ENCODE measurements at regions not wholly inside any gene's neighbourhood (a gene's known extent, or its start where the extent isn't known, plus 50 kb on each side); places are given as distances from the start of the nearest gene placed in this dataset.

DNA sequence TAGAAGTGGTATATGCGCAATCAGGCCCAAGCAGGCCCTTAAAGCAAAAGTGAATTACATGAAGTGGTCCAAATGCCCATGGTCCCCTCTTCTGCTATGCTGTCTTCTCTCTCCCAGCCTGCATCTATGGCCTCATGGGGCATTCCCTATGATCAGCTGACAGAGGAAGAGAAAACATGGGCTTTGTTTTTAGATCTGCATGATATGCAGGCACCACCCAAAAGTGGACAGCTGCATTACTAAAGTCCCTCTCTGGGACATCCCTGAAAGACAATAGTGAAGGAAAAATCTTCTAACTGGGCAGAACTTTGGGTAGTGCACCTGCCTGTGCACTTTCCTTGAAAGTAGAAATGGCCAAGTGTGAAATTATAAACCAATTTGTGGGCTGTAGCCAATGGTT, 145.2 kb upstream of the ARID2 start (continued):
- TF ChIP-seq, protein P1, sequence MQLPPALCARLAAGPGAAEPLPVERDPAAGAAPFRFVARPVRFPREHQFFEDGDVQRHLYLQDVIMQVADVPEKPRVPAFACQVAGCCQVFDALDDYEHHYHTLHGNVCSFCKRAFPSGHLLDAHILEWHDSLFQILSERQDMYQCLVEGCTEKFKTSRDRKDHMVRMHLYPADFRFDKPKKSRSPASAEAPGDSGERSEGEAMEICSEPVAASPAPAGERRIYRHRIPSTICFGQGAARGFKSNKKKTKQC (CRISPR knock-in tag; IDR thresholded peaks at IDR 0.05), result no peak
- TF ChIP-seq ZNF75A (CRISPR knock-in tag; IDR thresholded peaks at IDR 0.05), result no peak
- TF ChIP-seq ZNF133 (CRISPR knock-in tag; IDR thresholded peaks at IDR 0.05), result no peak
- no peak for TF ChIP-seq PYGO2 (tag; IDR thresholded peaks at IDR 0.05)
- TF ChIP-seq, protein P2, sequence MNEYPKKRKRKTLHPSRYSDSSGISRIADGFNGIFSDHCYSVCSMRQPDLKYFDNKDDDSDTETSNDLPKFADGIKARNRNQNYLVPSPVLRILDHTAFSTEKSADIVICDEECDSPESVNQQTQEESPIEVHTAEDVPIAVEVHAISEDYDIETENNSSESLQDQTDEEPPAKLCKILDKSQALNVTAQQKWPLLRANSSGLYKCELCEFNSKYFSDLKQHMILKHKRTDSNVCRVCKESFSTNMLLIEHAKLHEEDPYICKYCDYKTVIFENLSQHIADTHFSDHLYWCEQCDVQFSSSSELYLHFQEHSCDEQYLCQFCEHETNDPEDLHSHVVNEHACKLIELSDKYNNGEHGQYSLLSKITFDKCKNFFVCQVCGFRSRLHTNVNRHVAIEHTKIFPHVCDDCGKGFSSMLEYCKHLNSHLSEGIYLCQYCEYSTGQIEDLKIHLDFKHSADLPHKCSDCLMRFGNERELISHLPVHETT (CRISPR knock-in tag; conservative IDR thresholded peaks at IDR 0.05 in 1 of 2, IDR thresholded peaks at IDR 0.05 in 1 of 2), result no peak

DNA sequence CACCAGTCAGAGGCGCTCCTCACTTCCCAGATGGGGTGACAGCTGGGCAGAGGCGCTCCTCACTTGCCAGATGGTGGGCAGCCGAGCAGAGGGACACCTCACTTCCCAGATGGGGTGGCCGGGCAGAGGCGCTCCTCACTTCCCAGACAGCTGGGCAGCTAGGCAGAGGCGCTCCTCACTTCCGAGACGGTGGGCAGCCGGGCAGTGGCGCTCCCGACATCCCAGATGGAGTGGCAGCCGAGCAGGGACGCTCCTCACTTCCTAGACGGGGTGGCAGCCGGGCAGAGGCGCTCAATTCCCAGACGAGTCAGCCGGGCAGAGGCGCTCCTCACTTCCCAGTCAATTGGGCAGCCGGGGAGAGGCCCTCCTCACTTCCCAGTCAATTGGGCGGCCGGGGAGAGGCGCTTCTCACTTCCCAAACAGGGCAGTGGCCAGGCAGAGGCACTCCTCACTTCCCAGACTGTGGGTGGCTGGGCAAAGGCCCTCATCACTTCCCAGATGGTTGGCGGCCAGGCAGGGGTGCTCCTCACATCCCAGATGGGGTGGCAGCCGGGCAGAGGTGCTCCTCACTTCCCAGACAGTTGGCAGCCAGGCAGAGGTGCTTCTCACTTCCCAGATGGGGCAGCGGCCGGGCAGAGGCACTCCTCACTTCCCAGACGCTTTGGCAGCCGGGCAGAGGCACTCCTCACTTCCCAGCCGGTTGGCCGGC, 143.8 kb upstream of the ARID2 start:
- ChIA-PET CTCF (ENCODE audit: low intra/inter-chr PET ratio) (no interaction called here), POLR2A (interaction anchor here (0.7 kb wide), 1 partner anchor 218 kb away, joined by 3 read pairs; no protein-coding TSS in a partner anchor)
- Histone ChIP-seq H3K4me3 (no peak overlapping the region), H3K36me3 (ENCODE audit: control insufficient read depth, insufficient read depth, low read length) (no peaks in the 10 kb centered on the region), H3K27ac (ENCODE audit: extremely low read depth, low read depth, low read length) (no peak overlapping the region), H3K9me1 (ENCODE audit: control insufficient read depth, insufficient read depth, low read length) (no peaks in the 10 kb centered on the region), H3K27me3 (ENCODE audit: control insufficient read depth in 2 of 2, insufficient read depth in 2 of 2, low read length in 2 of 2) (peaks cover 4 to 18% of the 10 kb centered on the region in 2 experiments; a peak in 3 of 5 replicates), H3K9me3 (replicated peaks; ENCODE audit: control insufficient read depth, insufficient read depth, low read depth, low read length) (no peaks in the 10 kb centered on the region), H2AFZ (ENCODE audit: low read depth, low read length) (no peak overlapping the region), H3K4me1 (replicated peaks in 1 of 2; ENCODE audit: control insufficient read depth in 2 of 2, insufficient read depth in 2 of 2, low read length in 2 of 2) (no peaks in the 10 kb centered on the region), H3K4me2 (ENCODE audit: insufficient read depth, low read length) (no peak overlapping the region), H3K79me2 (ENCODE audit: control insufficient read depth, insufficient read depth, low read length) (no peaks in the 10 kb centered on the region), H3K9ac (ENCODE audit: insufficient read depth in 1 of 2, low read depth in 2 of 2, low read length in 2 of 2) (no peak overlapping the region), H4K20me1 (replicated peaks; ENCODE audit: control insufficient read depth, insufficient read depth, low read length) (no peaks in the 10 kb centered on the region; the same call in 1 of the 2 replicates)
- intact Hi-C loops (cut with micrococcal nuclease) (no loop called here), in situ Hi-C loops (cut with MboI) (no loop called here)
- 1% methylated on average over 25 of the region's 31 CpGs for WGBS (ENCODE audit: insufficient coverage, low coverage, missing lambda C conversion rate)
- no peak for DNase-seq (ENCODE audit: extremely low read depth in 1 of 4, low spot score in 3 of 4)
- ATAC-seq, result no peak
- no TSS peak for BruUV-seq (replicated peaks)
- FAIRE-seq, result no peak
- TF ChIP-seq, protein P3, sequence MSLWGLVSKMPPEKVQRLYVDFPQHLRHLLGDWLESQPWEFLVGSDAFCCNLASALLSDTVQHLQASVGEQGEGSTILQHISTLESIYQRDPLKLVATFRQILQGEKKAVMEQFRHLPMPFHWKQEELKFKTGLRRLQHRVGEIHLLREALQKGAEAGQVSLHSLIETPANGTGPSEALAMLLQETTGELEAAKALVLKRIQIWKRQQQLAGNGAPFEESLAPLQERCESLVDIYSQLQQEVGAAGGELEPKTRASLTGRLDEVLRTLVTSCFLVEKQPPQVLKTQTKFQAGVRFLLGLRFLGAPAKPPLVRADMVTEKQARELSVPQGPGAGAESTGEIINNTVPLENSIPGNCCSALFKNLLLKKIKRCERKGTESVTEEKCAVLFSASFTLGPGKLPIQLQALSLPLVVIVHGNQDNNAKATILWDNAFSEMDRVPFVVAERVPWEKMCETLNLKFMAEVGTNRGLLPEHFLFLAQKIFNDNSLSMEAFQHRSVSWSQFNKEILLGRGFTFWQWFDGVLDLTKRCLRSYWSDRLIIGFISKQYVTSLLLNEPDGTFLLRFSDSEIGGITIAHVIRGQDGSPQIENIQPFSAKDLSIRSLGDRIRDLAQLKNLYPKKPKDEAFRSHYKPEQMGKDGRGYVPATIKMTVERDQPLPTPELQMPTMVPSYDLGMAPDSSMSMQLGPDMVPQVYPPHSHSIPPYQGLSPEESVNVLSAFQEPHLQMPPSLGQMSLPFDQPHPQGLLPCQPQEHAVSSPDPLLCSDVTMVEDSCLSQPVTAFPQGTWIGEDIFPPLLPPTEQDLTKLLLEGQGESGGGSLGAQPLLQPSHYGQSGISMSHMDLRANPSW (CRISPR knock-in tag; IDR thresholded peaks at IDR 0.05), result no peak
- TF ChIP-seq ZNF239 (CRISPR knock-in tag; IDR thresholded peaks at IDR 0.05) (no peak), ZNF253 (CRISPR knock-in tag; conservative IDR thresholded peaks at IDR 0.05) (no peak), MCM5 (IDR thresholded peaks at IDR 0.05; ENCODE audit: low read depth) (no peak), BRD9 (IDR thresholded peaks at IDR 0.05; ENCODE audit: low read depth, partially characterized antibody) (no peak), SMARCA4 (IDR thresholded peaks at IDR 0.05) (no peak), FOSL1 (tag; conservative IDR thresholded peaks at IDR 0.05) (no peak)
- TF ChIP-seq, protein P4, sequence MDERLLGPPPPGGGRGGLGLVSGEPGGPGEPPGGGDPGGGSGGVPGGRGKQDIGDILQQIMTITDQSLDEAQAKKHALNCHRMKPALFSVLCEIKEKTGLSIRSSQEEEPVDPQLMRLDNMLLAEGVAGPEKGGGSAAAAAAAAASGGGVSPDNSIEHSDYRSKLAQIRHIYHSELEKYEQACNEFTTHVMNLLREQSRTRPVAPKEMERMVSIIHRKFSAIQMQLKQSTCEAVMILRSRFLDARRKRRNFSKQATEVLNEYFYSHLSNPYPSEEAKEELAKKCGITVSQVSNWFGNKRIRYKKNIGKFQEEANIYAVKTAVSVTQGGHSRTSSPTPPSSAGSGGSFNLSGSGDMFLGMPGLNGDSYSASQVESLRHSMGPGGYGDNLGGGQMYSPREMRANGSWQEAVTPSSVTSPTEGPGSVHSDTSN (CRISPR knock-in tag; IDR thresholded peaks at IDR 0.05; ENCODE audit: low read depth), result no peak
- TF ChIP-seq, protein P4 (tag; conservative IDR thresholded peaks at IDR 0.05; ENCODE audit: low read depth), result no peak

Measured in K562 (cell line).